Islet precursor cell (in vitro differentiated cells): ENCODE measurements at regions not wholly inside any gene's neighbourhood (a gene's known extent, or its start where the extent isn't known, plus 50 kb on each side); places are given as distances from the start of the nearest gene placed in this dataset.
"Not testable (repeated sequence)": the region's sequence is repeated elsewhere in the genome, so short reads cannot be mapped to it uniquely, and the experiment has no call there.

Experiments used
- DNase-seq: peaks from one replicate; pipeline ENCODE4 v3.0.0-alpha.2; 2018

DNA sequence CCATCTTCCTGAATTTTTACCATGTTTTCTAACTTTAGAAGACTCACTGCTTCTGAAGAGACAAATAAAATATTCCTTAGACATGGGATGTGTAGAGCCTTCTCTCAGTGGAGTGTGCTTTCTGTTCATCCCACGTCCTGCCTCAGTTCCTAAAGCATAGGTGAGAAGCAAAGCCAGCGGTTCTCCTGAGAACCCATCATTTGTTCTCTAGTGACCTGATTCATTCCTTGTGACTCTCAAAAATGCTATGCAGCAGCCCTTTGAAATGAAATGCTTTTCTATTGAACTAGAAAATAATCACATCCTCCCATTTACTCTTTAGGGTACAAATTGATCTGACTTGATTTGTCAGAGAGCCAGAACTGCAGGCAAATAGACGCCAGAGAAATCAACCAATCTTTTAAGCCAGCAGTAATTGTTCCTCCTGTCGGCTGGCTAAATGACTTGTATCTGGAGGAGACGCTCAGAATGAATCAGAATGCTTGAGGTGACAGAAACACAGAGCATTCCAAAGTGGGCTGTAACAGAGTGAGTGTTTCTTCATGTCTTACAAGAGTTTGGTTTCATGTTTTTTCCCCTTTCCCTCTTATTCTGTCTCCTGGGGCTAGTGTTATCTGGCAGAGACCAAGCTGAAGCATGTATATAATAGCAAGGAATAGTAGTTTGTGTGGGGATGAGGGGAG is 81.3 kb upstream of the TMEM178A start:
- peak; percentile 72 for DNase-seq

DNA sequence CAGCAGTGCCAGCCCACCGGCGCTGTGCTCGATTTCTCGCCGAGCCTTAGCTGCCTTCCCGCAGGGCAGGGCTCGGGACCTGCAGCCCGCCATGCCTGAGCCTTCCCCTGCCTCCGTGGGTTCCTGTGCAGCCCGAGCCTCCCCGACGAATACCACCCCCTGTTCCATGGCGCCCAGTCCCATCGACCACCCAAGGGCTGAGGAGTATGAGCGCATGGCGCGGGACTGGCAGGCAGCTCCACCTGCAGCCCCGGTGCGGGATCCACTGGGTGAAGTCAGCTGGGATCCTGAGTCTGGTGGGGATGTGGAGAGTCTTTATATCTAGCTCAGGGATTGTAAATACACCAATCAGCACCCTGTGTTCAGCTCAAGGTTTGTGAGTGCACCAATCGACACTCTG is 80.2 kb upstream of the TMEM178A start:
- DNase-seq = not testable (repeated sequence)

DNA sequence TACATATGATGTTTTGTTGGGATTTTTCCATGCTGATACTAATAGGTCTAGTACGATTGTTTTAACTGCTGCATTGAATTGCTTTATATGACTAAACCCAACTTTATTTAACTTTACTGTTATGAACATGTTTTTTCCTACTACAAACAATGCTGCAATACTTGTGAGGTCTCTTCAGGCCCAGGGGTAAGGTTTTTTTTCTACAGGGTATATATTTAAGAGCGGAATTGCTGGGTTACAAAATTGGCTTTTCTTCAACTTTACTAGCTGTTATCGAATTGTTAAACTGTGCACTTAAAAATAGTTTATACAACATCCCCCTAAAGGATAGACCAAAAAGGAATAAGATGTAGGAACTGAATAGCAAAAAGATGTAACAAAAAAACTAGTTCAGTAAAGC is 78.5 kb upstream of the TMEM178A start:
- no peak for DNase-seq

DNA sequence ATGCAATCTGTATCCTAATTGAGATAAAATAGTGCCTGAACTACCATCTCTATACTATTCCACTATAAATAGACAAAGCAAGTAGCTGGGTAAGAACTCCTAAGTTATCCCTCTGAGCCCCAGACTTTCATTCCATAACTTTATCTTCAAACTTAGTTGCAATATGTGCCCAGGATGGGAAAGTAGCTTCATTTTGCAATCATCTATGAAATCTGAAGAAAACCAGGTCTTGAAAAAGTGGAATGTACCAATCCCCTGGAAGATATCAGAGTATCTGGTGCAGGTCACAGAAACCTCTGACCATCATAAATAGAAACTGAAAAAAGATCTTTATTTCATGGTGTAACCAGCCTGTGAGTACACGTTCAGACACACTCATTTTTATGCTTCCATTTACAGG is 78.1 kb upstream of the TMEM178A start:
- DNase-seq = no peak

DNA sequence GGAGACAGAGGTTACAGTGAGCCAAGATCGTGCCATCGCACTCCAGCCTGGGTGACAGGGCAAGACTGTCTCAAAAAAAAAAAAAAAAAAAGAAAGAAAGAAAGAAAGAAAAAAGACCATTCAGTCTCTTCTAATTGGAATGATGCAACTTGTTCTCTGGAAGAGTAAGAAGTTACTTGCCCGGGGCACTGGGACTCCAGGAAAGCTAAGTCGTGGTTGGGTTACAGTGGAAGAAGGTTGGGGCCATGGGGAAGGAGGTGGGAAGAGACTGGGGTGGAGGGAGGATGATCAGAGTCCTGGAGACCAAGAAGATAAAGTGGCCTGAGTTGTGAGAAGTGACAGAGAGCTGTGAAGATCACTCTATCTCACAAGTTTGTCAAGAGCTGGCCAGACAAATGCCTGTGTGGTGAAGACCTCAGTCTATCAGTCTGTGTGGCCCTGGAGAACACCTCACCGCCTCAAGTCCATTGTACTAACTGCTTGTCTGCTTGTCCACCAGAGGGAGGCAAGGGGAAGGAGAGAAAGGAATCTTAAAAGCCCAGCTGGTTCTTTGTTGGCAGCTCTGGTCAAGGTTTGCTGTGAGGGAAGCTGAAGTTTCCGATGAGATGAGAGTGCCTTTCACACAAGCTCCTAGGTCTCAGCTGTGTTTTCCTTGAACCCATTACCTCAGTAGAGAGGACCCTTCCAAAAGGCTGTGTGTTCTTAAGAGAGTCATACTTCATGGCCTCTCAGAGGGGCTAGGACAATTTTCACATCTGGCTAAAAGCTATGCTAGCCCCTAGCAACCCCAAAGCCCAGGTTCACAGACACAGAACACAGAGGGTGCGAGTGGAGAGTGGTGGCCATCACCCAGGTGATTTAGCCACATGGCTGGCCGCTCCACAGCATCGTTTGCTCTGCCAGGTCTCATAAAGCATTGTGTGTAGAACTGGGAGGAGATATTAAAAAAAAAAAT is 72.0 kb upstream of the TMEM178A start:
- peak; percentile 88 for DNase-seq

DNA sequence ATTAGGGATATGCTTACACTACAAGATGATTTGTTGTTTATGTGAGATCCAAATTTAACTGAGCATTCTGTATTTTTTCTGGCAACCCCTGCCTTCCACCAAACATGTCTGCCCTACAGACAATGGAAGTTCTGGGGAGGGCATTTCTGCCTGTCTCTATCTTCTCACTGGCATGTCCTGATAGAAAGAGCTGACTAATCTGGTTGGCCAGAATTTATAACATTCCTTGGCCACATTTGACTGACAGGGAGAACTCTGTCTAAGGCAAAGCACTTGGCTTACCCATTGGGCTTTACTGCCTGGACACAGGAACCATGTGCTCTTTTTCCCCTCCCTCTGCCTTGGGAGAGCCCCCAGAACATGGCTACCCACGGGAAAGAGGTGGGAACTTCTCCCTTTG is 70.6 kb upstream of the TMEM178A start:
- no peak for DNase-seq

DNA sequence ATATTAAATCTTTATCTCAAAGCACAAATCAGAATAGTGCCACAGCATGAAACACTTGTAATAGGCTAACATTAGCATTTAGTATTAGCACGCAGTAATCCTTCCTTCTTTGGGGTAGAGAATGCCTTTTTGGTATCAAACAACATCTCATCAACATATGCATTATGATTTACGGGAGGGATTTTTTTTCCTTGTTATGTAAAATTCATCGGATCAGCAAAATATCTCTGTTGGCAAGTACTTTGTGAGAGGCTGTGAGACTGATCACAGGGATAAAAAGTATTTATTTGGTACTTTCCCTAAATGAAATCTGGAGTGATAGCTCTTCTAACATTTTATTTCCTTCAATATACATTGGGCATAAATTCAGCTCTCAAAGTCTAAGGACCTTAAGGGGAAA is 68.4 kb upstream of the TMEM178A start:
- DNase-seq = no peak

DNA sequence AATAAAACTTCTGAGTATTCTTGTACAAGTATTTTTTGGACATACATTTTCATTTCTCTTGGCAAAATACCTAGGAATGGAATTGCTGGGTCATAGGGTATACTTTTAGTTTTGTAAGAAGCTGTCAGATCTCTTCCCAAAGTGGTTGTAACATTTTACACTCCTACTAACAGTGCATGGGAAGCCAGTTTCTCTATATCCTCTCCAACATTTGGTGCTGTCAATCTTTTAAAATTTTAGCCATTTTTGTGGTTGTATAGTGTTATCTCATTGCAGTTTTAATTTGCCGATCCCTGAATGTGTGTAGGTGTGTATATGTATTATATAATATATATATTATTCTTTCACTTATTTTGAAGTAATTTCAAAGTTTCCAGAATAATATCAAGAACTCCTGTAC is 63.1 kb upstream of the TMEM178A start:
- DNase-seq = no peak

DNA sequence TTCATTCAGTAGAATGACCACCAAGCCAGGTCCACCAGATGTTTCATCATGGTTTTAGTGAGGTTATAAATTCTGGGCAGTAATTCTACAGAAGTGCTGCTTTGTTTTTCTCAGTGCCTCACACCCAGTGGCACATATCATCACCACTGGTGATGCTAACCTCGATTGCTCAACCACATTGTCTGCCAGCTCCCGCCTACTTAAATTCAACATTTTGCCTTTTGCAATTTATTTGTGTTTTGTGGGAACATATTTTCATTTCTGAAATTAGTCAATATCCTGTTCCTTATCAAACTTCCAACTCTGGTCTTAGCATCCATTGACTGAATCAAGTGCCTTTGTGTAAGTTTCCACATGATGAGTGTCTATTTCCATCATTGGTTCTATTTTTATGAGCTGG is 62.3 kb upstream of the TMEM178A start:
- no peak for DNase-seq

DNA sequence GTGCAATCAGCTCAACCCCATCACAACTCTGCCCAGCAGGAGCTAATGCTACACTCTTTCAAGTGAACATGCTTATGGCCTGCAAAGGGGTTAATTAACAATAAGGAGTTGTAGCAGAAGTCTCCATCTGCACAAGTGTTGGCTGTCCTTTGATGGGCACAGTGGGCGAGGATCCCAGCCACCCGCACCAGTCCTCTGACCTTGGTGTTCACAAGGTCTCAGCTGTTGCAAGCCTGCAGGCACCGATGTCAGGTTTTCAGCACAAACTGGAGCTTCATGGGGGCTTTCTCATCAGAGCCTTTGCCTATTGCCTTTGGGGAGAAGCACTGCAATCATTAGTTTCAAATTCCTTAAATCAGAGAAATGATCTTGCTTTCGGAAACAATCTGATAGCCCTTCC is 60.9 kb upstream of the TMEM178A start:
- DNase-seq = no peak

DNA sequence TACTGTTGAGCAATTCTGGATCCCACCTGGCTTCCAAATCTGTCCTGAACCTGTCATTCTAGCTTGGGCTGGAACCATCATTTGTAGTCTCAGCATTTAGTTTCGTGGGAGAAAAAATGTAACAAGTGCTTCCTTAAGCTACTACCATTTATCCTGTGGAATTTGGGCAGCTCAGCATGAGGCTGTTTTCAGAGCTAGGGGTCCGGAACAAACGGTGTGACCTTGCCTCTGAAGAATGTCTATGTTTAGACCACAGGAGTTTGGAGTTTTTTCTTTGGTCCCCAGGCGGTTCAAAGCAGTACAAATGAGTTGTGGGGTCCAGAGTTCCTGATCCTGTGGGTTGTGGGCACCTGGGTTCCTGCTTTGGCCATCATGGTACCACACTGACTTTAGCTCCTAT is 59.1 kb upstream of the TMEM178A start:
- no peak for DNase-seq

DNA sequence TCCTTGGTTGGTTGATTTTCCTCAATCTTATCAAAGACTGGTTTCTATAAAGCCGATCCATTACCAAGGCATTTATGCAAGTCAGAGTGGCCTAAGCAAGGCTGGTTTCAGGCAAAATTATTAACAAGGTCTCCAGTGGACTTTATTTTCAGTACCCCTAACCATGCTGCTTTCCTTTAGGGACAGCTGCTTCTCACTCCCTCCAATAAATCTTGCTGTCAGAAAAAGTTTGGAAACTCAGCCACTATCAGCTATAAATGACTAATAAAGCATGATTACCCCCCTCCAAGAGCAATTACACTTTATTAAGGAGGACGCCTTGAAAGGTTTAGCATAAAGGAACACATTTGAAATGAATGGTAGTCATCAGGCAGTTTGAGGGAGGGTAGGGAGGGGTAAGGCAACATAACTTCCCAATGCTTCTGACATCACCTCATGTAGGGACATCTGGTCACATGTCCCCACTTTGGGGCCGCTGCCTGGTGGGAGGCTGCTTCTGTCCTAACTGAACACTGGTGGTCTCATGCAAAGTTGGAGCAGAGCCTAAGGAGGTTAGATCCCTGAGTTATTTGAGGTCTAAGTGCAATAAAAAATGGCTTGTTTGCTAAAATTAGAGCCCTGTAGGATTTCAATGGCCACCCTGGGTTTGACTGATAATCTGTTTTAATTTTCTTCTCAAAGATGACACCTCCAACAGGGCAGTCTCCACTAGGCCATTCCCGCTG is 58.0 kb upstream of the TMEM178A start:
- DNase-seq = no peak

DNA sequence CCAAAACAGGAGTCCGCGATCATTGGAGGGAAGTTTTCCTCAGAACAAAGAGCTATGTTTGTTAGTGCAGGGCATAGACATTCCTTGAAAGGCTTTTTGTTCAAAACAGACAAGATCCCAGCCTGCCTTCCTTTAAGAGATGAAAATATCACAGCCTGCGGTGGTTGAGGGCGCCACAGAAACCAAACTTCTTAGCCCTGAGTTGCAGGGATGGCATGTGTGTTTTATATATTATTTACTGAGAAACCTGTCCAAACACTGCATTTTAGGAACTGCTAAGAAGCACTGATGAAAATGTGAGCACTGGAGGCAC is 57.5 kb upstream of the TMEM178A start:
- DNase-seq = no peak

DNA sequence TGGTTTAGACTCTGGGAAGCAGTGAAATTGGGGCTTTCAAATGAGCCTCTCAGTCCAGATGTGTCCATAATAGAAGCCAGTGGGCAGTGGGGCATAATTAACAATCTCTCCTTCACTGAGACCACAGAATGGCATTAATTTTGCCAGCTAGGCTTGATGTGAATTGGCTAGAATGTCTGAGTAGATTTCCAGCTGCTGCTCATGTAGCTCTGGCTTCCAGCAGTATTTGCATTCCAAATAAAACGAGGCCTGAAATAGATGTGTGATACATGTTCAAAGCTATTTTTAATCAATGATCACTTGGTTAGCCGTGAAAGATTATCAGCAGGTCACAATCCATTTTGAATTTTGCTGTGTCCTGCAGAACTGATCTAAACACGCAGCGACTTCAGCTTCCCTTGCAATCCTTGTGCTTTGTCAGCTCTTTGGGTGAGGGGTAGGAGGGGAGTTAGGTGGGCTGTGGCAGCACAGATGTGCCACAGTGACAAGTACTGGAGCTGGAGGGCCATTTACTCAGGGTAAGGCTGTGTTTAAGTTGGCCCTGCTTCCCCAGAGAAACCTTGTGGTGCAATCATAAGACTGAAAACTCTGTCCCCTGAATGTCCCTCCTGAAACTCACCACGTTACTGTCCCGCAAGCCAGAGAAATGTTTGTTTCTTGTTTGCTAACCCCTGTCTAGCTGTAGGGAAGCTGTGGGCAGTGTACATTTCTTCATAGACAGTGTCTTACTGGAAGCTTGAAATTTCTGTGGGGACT is 56.9 kb upstream of the TMEM178A start:
- no peak for DNase-seq

DNA sequence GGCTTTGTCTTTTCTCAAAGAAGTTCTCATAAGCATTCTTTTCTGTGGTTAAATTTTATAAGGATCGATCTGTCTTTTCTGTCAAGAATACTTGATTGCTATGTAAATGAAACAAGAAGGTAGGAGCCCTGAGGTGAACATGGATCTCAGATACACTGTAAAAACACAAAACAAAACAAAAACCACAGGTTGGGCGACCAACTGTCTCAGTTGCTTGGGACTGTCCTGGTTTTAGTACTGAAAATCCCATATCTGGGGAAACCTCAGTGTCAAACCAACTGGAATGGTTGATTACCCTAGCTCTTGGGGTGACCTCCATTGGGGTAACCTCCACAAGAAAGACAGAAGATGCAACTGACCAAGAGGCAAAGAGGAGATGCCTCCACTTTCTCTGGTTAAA is 55.8 kb upstream of the TMEM178A start:
- no peak for DNase-seq

DNA sequence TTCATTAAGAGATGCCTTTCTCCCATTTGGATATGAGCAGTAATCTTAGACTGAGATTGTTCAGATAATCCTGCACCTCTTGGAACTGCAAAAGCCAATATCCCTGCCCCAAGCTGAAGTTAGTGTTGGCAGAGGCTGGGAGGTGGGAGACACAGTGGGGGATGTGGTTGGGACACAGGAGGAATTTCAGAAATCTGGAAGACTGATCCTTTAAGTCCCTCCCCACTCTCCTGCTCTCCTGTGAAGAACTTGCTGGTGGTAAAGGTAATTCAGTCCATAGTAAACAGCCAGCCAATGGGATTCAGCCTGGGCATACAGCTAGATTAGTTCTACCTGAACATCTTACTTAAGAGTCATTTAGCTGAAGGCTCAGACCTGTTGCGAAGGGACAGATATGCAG is 50.0 kb upstream of the TMEM178A start:
- DNase-seq = no peak
